ENCODE measurements at regions not wholly inside any gene's neighbourhood (a gene's known extent, or its start where the extent isn't known, plus 50 kb on each side); places are given as distances from the start of the nearest gene placed in this dataset.

DNA sequence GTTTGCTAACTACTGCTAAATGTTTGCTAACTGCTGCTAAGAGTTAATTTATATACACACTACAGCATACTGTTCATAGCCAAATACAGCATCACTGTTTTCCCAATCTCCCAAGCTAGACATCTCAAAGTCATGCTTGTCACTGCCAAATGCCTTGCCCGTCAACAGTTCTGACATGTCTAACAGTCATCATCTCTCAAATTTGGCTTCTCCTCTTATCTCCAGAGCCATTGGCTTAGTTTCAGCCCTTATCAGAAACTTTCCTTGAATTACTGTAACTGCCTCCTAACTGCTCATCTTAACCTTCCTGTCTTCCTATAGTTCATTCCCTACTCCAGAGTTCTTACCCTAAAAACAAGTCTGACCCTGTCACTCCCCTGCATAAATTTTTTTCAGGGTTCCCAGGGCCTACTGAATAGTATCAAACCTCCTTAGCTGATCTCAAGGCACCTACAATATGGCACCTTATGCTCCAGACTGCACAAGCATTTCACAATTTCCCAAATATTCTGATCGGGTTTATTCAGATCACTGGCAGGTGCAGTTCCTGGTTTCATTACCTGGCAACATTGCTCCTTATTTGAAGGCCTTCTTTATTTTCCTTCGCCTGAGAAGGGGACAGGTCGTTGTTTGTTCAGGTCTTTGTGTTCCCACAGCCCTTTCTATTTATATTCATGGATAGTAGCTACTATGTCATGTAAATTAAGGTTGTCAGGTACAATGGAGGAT is 55.9 kb upstream of the ANKRD55 start:
- DNase-seq, result peak; percentile 38

DNA sequence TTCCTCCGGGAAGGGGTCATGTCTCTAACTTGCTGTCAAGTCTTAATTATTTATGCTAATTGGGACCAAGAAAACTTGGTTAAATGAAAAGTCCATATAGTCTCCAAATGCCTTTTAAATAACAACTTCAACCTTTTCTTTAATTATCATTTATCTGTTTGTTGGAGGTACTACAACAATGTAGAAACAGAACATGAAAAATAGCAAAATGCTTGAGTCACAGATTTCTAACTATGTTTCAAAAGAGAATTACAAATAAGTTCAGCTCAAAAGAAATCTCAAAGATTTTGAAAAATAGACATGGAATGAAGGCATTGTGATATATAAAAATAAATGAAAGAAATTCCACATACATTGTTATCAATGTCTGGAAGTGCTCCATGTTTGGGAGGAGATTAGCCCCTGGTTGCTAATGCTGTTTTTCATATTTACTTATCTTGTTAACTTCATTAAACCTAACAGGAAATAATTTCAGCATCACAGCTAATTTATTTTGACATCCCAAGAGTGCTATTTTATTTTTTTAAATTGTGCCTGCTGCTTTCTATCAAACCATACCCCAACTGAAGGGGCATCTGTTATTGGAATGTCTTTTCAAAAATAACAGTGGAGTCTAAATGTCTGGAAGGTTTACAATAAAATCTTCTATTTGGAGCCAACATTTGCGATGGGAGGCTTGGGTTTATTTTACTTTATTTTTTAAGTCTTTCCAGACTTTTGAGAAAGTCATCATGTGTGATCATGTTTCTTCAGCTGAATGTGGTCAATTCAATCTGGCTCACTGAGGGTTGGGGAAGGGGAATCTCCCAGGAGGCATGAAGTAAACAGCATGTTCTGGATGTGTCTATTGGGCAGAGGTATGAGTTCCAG is 53.1 kb upstream of the ANKRD55 start:
- no peak for DNase-seq

DNA sequence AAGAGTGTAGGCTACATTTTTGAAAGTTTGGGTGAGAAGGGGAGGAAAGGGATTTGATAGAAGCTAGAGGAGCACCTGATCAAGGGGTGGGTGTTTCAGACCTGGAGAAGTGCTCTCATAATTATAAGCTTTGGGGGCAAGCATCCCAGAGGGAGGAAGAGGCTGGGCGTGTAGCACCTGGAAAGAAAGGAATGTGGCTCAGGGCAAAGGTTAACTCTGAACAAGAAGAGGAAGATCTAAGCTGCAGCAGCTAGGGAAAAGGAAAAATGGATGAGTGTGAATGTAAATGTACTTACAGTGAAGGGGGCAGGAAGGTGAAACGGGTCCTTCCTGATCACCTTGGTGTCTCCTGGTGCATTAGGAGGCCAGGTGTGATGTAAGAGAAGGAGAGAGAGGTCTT is 49.8 kb upstream of the ANKRD55 start:
- no peak for DNase-seq

Measured in NCI-H345 (cell line).